ENCODE measurements at regions not wholly inside any gene's neighbourhood (a gene's known extent, or its start where the extent isn't known, plus 50 kb on each side); places are given as distances from the start of the nearest gene placed in this dataset.

GRCh38 chr16:86127366-86127765 lies 228.4 kb downstream of the IRF8 start:
- TF ChIP-seq CTCF (IDR thresholded peaks at IDR 0.05 in 2 of 3, conservative IDR thresholded peaks at IDR 0.05 in 1 of 3; ENCODE audit: control insufficient read depth in 2 of 3, extremely low read depth in 1 of 3, insufficient read depth in 1 of 3, low read depth in 3 of 3, low read length in 3 of 3) (no peak), EP300 (IDR thresholded peaks at IDR 0.05; ENCODE audit: borderline replicate concordance in 1 of 2, control insufficient read depth in 1 of 2, low read depth in 2 of 2, low read length in 2 of 2) (no peak)

All from GM12878 (cell line).